GM12878 (cell line): ENCODE measurements at regions not wholly inside any gene's neighbourhood (a gene's known extent, or its start where the extent isn't known, plus 50 kb on each side); places are given as distances from the start of the nearest gene placed in this dataset.

Source experiments
- ATAC-seq: fragments of 200-7000 bp; cut with Tn5 transposase; 3 replicates; pipeline ENCODE4 v1.9.1; 2020; ENCODE audit warnings: mild to moderate bottlenecking, moderate library complexity
- BruUV-seq: library from RNA; stranded (reverse); fragments of 400-500 nt; replicated peaks from 2 replicates; lab custom pipeline; 2021; lab: Mats Ljungman, UMichigan
- CTCF ChIA-PET: fragments of 300-600 bp; sonication (Branson Sonifier 250); formaldehyde crosslinking; extraction: SDS; loops from one replicate; lab custom pipeline; 2021; ENCODE audit warnings: inconsistent platforms; lab: Yijun Ruan, JAX
- POLR2A ChIA-PET: fragments of 350-600 bp; formaldehyde crosslinking; extraction: SDS; loops from one replicate; lab custom pipeline; 2021; ENCODE audit warnings: inconsistent platforms; lab: Charles Lee
- RAD21 ChIA-PET: fragments of 300-600 bp; sonication (Branson Sonifier 250); formaldehyde crosslinking; loops from one replicate; lab custom pipeline; 2023; ENCODE audit warnings: antibody characterized with exemption; ENCODE audit not compliant: unreplicated experiment; lab: Charles Lee
- SMC1A ChIA-PET: fragments of 300-600 bp; sonication (Branson Sonifier 250); formaldehyde crosslinking; loops from one replicate; lab custom pipeline; 2023; ENCODE audit not compliant: unreplicated experiment, uncharacterized antibody; lab: Charles Lee
- DNase-seq: peaks from one replicate; pipeline ENCODE4 v3.0.0-alpha.2; 2011; ENCODE audit warnings: low read depth, low spot score
- FAIRE-seq: peaks from 3 replicates; lab custom pipeline; 2011; peaks lifted over from hg19 to GRCh38; lab: Jason Lieb, UNC
- H2AFZ ChIP-seq: 2 replicates; pipeline ENCODE4 v1.6.0; 2011; ENCODE audit warnings: low read depth, low read length, control low read depth; ENCODE audit not compliant: control insufficient read depth
- H3K27ac ChIP-seq: 2 replicates; pipeline ENCODE4 v1.5.1; 2011; ENCODE audit warnings: control low read depth; ENCODE audit not compliant: control insufficient read depth, insufficient read depth
- H3K27me3 ChIP-seq, 2 experiments: replicated peaks in 1 of 2; 2 replicates each; pipeline versions ENCODE4 v1.6.0 to v1.6.1; 2011; ENCODE audit warnings: low read length in 1 of 2; ENCODE audit not compliant: control insufficient read depth in 2 of 2, insufficient read depth in 2 of 2
- H3K36me3 ChIP-seq, 2 experiments: 2 replicates each; pipeline ENCODE4 v1.5.1; 2011; ENCODE audit warnings: low read length in 1 of 2; ENCODE audit not compliant: control insufficient read depth in 2 of 2, insufficient read depth in 2 of 2
- H3K4me1 ChIP-seq: 2 replicates; pipeline ENCODE4 v1.6.1; 2011; ENCODE audit warnings: mild to moderate bottlenecking, low read length, moderate library complexity, mixed read lengths; ENCODE audit not compliant: control insufficient read depth, insufficient read depth
- H3K4me2 ChIP-seq: 2 replicates; pipeline ENCODE4 v1.6.0; 2011; ENCODE audit warnings: control low read depth; ENCODE audit not compliant: control insufficient read depth, insufficient read depth
- H3K4me3 ChIP-seq: fragments of 200-600 bp; sonication (generic); 2 replicates; pipeline ENCODE4 v1.5.1; 2016
- H3K79me2 ChIP-seq: 2 replicates; pipeline ENCODE4 v1.6.0; 2011; ENCODE audit warnings: low read length; ENCODE audit not compliant: control insufficient read depth, insufficient read depth
- H3K9ac ChIP-seq: 2 replicates; pipeline ENCODE4 v1.8.0; 2011; ENCODE audit warnings: low read length, control low read depth, mixed read lengths; ENCODE audit not compliant: control insufficient read depth, insufficient read depth
- H3K9me3 ChIP-seq: replicated peaks from 3 replicates; pipeline ENCODE4 v1.5.1; 2011; ENCODE audit warnings: mild to moderate bottlenecking, low read length; ENCODE audit not compliant: control insufficient read depth, insufficient read depth
- H4K20me1 ChIP-seq: 2 replicates; pipeline ENCODE4 v1.6.0; 2011; ENCODE audit not compliant: control insufficient read depth, insufficient read depth
- CEBPB ChIP-seq, 2 experiments: fragments of 150-350 bp in 1 of 2; IDR thresholded peaks; 2 replicates each; pipeline ENCODE4 v1.6.1; 2012 to 2014; ENCODE audit warnings: low read depth in 2 of 2, low read length in 2 of 2, borderline replicate concordance in 1 of 2, inconsistent platforms in 1 of 2
- POLR2A ChIP-seq: IDR thresholded peaks from 2 replicates; pipeline ENCODE4 v1.6.1; 2011; ENCODE audit warnings: low read depth, mild to moderate bottlenecking, low read length
- WGBS: methylation state at CpG from one replicate; pipeline ENCODE4 v1.1.6; 2016; ENCODE audit warnings: low lambda C conversion rate; ENCODE audit not compliant: insufficient replicate concordance, insufficient coverage; ENCODE audit errors: missing lambda C conversion rate; 5-methylcytosine and 5-hydroxymethylcytosine counted together
- in situ Hi-C: fragments of 300-500 bp; cut with MboI; formaldehyde crosslinking; loops from 9 replicates; pipeline ENCODE4 v1.14.3; 2018; ENCODE audit warnings: mixed read lengths
- intact Hi-C: fragments of 100-400 bp; cut with micrococcal nuclease; formaldehyde crosslinking; loops from one replicate; pipeline ENCODE4 v1.14.2; 2022; ENCODE audit not compliant: unreplicated experiment

GRCh38 chr15:94917068-94917467 is 685.7 kb downstream of the MCTP2 start:
- no peak overlapping the region for H3K4me2 ChIP-seq
- ChIA-PET CTCF (no interaction called here), POLR2A (no interaction called here), RAD21 (no interaction called here), SMC1A (no interaction called here)
- DNase-seq (no peak), ATAC-seq (no peak), FAIRE-seq (no peak)
- in situ Hi-C loops: no loop called here
- no peak overlapping the region for H3K9ac ChIP-seq
- no peaks in the 10 kb centered on the region for H3K4me1 ChIP-seq
- intact Hi-C loops: no loop called here
- H3K27ac ChIP-seq: no peak overlapping the region
- H3K9me3 ChIP-seq: no peaks in the 10 kb centered on the region
- H4K20me1 ChIP-seq: no peaks in the 10 kb centered on the region
- H2AFZ ChIP-seq: no peak overlapping the region
- no peak for TF ChIP-seq POLR2A
- WGBS: 22% methylated on average over 5 of the region's 5 CpGs
- no peaks in the 10 kb centered on the region for H3K27me3 ChIP-seq
- no peaks in the 10 kb centered on the region for H3K79me2 ChIP-seq
- BruUV-seq: no TSS peak
- H3K4me3 ChIP-seq: no peak overlapping the region
- H3K36me3 ChIP-seq: no peaks in the 10 kb centered on the region

- intact Hi-C loops (no loop called here), in situ Hi-C loops (no loop called here)
- no TSS peak for BruUV-seq
- H3K27me3 ChIP-seq: no peaks in the 10 kb centered on the region
- WGBS: 28% methylated on average over 6 of the region's 6 CpGs
- H3K9me3 ChIP-seq: no peaks in the 10 kb centered on the region
- no peak for ATAC-seq
- FAIRE-seq: no peak
- no peak for DNase-seq
- no peak overlapping the region for H3K27ac ChIP-seq
- no peaks in the 10 kb centered on the region for H3K4me1 ChIP-seq
- no peak overlapping the region for H3K4me3 ChIP-seq
- SMC1A ChIA-PET: no interaction called here
- no peaks in the 10 kb centered on the region for H3K79me2 ChIP-seq
- no peak overlapping the region for H3K9ac ChIP-seq
- POLR2A ChIA-PET: no interaction called here
- CTCF ChIA-PET: no interaction called here
- no peaks in the 10 kb centered on the region for H4K20me1 ChIP-seq
- RAD21 ChIA-PET: no interaction called here
- no peak overlapping the region for H2AFZ ChIP-seq
- no peak overlapping the region for H3K4me2 ChIP-seq
- TF ChIP-seq CEBPB (IDR thresholded peaks at IDR 0.05; ENCODE audit: borderline replicate concordance in 1 of 2, low read depth in 2 of 2, low read length in 2 of 2): no peak
- TF ChIP-seq, all 136 proteins: peak for 0
- H3K36me3 ChIP-seq: no peaks in the 10 kb centered on the region
Measured at GRCh38 chr15:94921936-94922335, 690.6 kb downstream of the MCTP2 start.
